Kidney tubule cell (primary cell): ENCODE measurements at regions not wholly inside any gene's neighbourhood (a gene's known extent, or its start where the extent isn't known, plus 50 kb on each side); places are given as distances from the start of the nearest gene placed in this dataset.
A peak's percentile ranks its signal among the peaks of the same experiment; 100 is the strongest.
"Not testable (repeated sequence)": the region's sequence is repeated elsewhere in the genome, so short reads cannot be mapped to it uniquely, and the experiment has no call there.

Source experiments
- DNase-seq: peaks from one replicate; pipeline ENCODE4 v3.0.0-alpha.2; 2018; ENCODE audit warnings: low spot score

GRCh38 chr5:91598216-91598615 is 215.1 kb upstream of the ARRDC3 start:
- DNase-seq: peak; percentile 25

DNA sequence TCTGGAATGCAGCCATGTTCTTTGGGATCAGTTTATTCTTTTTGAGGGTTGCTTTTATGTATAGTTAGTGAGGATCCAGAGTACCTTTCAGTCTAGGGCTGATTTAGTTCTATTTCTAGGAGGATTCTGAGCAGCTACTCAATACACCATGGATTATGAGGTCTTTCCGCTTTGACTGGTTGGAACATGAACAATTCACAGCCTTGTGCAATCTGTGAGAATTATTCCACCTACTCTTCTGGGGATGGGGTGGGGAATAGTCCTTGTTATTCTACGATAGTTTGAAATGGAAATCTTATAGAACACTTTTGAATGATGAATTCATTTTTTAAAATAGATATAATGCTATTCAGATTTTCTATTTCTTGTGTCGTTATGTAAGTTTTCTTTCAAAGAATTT is 212.3 kb upstream of the ARRDC3 start:
- no peak for DNase-seq

GRCh38 chr5:91591076-91591475 is 208.0 kb upstream of the ARRDC3 start:
- no peak for DNase-seq

- no peak for DNase-seq
Measured at GRCh38 chr5:91586232-91586631, 203.1 kb upstream of the ARRDC3 start.

GRCh38 chr5:91584352-91584751 is 201.2 kb upstream of the ARRDC3 start:
- DNase-seq: no peak

- not testable (repeated sequence) for DNase-seq
Measured at GRCh38 chr5:91566012-91566411, 182.9 kb upstream of the ARRDC3 start.

DNA sequence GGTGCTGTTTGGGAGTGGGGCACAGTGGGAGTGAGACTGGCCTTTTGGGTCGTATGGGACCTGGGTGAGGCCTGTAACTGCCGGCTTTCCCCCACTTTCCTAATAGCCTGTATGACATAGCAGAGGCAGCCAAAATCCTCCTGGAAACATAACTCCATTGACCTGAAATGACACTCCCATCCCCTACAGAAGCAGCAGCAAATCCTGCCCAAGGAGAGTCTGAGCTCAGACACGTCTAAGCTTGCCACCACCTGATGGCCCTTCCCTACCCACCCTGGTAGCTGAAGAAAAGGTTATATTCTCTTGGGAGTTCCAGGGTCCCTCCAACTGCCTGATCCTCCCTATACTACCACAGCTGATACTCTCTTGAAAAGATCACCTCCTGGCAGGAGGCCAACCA is 179.8 kb upstream of the ARRDC3 start:
- no peak for DNase-seq

DNA sequence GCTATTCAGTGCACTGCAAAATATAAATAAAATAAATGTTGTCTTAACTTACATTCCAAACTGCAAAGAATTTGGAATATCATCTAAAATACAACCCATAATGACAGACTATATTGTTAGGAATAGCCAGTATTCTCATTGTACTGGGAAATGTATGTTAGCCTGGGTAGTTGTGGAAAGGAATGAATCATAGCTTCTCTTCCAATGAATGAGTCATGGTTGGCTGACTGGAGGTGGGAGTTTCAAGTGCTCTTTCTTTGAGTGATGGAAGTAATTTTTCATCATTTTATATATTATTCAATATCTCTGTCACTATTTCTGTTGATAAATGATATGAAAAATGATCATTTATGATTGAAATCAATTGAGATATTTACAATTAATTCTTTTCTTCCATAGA is 158.6 kb upstream of the ARRDC3 start:
- peak; percentile 54 for DNase-seq

GRCh38 chr5:91538179-91538578 is 155.1 kb upstream of the ARRDC3 start:
- DNase-seq: no peak

DNA sequence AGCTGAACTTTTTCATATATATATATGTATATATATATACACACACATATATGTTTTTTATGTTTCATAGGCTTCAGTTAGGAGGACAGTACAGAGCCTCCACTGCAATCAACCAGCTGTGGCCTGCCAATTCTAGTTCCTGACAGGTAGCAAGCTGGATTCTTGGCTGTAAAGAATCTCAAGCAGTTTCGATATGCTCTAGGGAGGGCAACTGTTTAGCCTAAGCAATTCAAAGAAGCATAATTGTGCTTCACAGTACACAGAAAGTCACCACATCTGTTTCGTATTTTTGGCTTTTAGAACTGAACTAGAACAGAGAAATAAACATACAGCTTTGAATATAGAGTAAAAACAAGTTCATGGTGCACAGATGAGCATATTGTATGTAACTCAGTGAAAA is 152.4 kb upstream of the ARRDC3 start:
- DNase-seq: no peak

GRCh38 chr5:91534332-91534731 is 151.2 kb upstream of the ARRDC3 start:
- DNase-seq: no peak

DNA sequence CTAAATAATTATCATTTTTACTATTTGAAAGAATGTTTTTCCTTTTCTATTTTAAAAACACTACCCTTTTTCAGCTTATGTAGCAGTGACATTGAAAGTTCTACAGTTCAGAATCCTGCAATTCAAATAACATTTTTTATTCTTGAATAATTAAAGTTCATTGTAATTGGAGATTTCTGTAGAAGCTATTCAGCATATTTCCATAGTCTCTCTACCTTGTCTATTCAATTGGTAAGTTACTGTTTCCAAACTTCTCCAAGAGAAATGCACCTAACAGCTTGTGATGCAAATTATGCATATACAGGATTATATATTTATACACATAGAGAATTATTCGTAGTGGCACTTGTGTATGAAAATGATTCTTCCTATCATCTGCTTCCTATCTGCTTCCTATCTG is 149.7 kb upstream of the ARRDC3 start:
- DNase-seq: no peak

- DNase-seq: no peak
Measured at GRCh38 chr5:91532281-91532680, 149.2 kb upstream of the ARRDC3 start.

DNA sequence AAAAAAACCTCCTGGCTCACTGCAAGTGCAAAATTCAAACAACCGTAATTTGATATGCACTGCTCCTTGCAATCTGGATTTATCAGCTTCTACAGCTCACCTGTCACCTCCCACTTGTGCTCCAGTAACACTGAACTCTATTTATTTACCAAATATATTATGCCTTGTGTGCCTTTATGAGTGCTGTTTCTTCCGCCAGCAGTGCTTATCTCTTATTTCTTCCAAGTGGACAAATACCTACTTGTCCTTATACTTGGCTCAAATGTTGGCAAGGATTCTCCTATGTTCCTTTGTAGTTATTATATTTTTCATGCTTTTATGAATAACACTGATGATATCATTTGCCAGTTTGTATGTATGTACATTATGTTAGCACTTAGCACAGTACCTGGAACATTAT is 145.7 kb upstream of the ARRDC3 start:
- no peak for DNase-seq

DNA sequence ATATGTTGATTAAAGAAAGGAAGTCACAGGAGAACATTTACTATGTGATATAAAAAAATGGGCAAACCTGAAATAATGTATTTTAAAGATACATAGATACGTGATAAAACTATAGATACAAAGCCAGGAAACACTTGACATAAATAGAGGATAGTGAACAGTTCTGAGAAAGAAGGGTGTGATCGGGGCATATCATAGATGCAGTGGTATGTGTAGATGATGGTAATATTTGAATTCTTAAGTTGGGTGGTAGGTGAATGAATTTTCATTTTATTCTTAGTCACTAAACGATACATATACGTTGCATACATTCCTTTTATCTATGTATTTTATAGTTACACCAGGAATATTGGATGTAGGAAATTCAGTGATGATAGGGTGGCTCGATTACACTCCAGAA is 138.7 kb upstream of the ARRDC3 start:
- DNase-seq: no peak

- DNase-seq: peak; percentile 52
Measured at GRCh38 chr5:91521334-91521733, 138.2 kb upstream of the ARRDC3 start.

DNA sequence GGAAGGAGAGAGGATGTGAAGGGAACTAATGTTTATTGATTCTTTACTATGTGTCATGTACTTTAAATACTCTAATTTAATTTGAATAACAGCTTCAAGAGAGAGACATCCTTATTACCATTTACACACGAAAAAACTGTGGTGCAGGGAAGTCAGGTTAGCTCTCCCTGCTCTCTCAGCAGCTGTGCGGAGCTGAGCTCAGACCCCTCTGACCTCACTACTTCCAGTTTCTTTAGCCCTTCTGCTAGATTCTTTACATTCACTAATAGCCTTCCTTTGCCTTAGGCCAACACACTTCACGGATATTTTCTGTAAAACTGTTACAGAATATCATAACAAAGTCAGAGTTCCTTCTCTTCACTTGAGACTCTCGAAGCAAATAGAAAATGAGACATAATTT is 131.3 kb upstream of the ARRDC3 start:
- no peak for DNase-seq

DNA sequence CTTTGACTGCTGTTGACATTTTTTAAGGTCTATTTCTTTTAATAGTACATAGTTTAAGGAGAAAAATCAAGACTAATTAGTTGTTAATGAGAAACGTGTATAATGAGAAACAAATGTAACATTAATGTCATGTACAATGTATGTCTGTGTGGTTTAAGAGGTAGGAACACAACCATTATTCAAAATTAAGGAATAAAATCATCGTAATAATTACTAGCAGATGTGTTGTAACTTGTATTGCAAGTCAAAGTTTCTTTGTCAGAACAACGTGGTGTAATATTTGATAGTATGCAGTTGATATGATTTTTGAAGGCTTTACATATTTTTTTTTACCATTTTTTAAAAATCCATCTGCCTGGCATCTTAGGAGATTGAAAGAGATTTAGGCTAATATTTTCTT is 120.2 kb upstream of the ARRDC3 start:
- DNase-seq: no peak

- DNase-seq: no peak
Measured at GRCh38 chr5:91500758-91501157, 117.6 kb upstream of the ARRDC3 start.

DNA sequence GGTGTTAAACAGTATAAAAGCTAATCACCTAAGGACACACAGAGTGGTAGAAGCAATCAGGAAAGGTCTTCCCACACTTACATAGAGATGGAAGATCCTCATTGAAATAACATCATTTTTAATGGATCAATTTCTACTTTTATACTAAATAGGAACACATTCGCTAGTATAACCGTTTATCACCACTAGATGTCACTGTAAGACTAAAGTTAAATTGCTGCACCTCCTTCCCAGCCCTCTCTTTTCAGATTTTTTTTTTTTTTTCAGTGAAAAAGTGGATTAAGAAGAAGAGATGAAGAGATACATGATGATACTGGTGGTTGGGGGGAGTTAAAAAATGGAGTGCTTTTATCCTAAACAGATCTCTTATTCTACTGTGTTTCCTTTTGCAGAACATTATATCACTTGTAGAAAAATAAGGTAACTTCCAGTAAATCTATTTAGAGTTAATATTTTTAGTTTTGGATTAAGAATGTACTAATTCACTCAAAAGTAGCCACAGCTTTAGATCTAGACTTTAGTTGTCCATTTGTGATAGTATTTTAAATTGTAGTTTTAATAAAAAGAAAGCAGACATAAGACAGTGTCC is 116.9 kb upstream of the ARRDC3 start:
- DNase-seq: peak; percentile 53

- DNase-seq: no peak
Measured at GRCh38 chr5:91495699-91496098, 112.6 kb upstream of the ARRDC3 start.

DNA sequence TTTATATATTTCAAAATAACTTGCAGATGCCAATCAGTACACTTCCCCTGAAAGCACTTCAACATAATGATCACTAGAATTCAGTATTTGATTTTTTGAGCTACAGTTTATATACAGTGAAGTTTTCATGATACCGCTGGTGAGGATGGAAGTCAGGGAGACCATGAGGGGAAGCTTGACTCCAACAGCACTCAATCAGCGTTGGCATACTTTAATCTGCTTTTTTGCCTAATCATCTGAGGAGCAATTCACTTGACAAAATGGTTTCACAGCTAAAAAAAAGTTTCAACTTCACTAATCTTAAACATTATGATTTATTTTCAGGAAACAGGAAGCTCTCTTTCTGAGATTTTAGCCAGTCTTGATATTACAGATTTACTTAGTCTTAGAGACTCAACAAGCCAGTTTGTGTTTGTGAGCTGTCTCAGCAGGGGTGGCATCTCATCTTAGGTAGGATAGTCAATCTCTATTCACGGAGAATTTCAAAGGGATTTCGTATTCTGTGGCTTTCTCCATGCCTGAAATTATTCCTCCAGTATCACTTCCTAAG is 111.4 kb upstream of the ARRDC3 start:
- DNase-seq: no peak

DNA sequence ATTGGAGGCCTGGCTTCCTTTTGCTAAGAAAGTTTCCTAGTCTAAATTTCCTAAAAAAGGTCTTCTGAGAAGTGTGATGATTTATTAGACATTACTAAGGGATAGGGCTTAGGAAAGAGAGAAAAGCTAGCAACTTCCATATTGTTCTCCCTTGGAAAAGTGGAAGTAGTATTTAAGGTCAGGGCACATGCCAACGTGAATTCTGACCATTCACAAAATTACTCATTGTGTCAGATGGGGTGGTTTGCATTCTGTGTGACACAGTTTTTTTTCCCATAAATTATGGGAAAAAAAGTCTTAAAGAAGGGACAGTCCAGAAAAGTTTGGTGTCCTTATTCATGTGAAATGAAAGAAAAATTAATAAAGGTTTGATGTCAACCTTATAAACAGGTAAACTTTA is 110.0 kb upstream of the ARRDC3 start:
- no peak for DNase-seq

DNA sequence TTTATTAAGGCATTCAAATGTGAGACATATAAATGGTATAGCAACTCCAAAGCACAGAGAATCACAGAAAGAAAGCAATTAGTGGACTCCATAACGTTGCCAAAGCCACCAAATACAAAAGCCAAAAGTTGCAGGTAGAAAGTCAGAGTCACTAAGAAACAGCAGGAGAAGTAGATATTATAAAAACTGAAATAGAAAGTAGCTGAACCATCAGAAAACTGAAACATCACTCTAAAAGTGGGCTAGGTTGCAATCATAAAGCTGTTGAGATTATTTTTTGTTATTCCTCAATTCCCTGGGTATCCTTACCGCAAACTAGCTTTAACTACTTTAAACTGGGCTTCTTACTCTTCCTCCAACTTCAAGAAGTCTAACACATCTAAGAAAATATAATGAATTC is 108.1 kb upstream of the ARRDC3 start:
- no peak for DNase-seq

GRCh38 chr5:91490316-91490715 is 107.2 kb upstream of the ARRDC3 start:
- DNase-seq: no peak
